Astrocyte of the cerebellum (primary cell): ENCODE measurements at regions not wholly inside any gene's neighbourhood (a gene's known extent, or its start where the extent isn't known, plus 50 kb on each side); places are given as distances from the start of the nearest gene placed in this dataset.
"Not testable (repeated sequence)": the region's sequence is repeated elsewhere in the genome, so short reads cannot be mapped to it uniquely, and the experiment has no call there.

Experiments
- DNase-seq: peaks from one replicate; pipeline ENCODE4 v3.0.0-alpha.2; 2011; ENCODE audit warnings: low read depth
- H3K4me3 ChIP-seq: 2 replicates; pipeline ENCODE4 v1.5.1; 2011; ENCODE audit warnings: mild to moderate bottlenecking, low read depth, low read length, moderate library complexity
- CTCF ChIP-seq: IDR thresholded peaks from 2 replicates; pipeline ENCODE4 v1.5.1; 2012; ENCODE audit warnings: low read length, low read depth, moderate library complexity, mild to moderate bottlenecking; ENCODE audit errors: missing control alignments
- in situ Hi-C: cut with HindIII; loops from 2 replicates; pipeline ENCODE4 v1.10.0; 2017; ENCODE audit warnings: low sequenced_read_pairs

GRCh38 chr5:82956600-82956999 lies 120.6 kb downstream of the TMEM167A start:
- in situ Hi-C loops, result no loop called here
- no peak for DNase-seq
- TF ChIP-seq CTCF, result no peak
- no peak overlapping the region for H3K4me3 ChIP-seq

- DNase-seq, result no peak
- in situ Hi-C loops, result no loop called here
- H3K4me3 ChIP-seq, result no peak overlapping the region
- TF ChIP-seq CTCF, result no peak
Observed at GRCh38 chr5:82952326-82952725, 124.9 kb downstream of the TMEM167A start.

- DNase-seq, in situ Hi-C loops, H3K4me3 ChIP-seq: not testable (repeated sequence)
Observed at GRCh38 chr5:82944267-82944666, 132.9 kb downstream of the TMEM167A start.

- TF ChIP-seq CTCF, result no peak
- in situ Hi-C loops, result no loop called here
- DNase-seq, result no peak
- no peak overlapping the region for H3K4me3 ChIP-seq
Observed at GRCh38 chr5:82942083-82942881, 134.9 kb downstream of the TMEM167A start.

- no peak for TF ChIP-seq CTCF
- H3K4me3 ChIP-seq, result no peak overlapping the region
- no peak for DNase-seq
- in situ Hi-C loops, result no loop called here
Observed at GRCh38 chr5:82938901-82939725, 138.1 kb downstream of the TMEM167A start.

GRCh38 chr5:82932473-82933220 lies 144.5 kb downstream of the TMEM167A start:
- H3K4me3 ChIP-seq, DNase-seq, in situ Hi-C loops: not testable (repeated sequence)

GRCh38 chr5:82931110-82931509 lies 146.1 kb downstream of the TMEM167A start:
- DNase-seq, result peak; percentile 54
- no peak overlapping the region for H3K4me3 ChIP-seq
- no peak for TF ChIP-seq CTCF
- in situ Hi-C loops, result no loop called here
